ENCODE measurements at regions not wholly inside any gene's neighbourhood (a gene's known extent, or its start where the extent isn't known, plus 50 kb on each side); places are given as distances from the start of the nearest gene placed in this dataset.
A peak's percentile ranks its signal among the peaks of the same experiment; 100 is the strongest.
"Not testable (repeated sequence)": the region's sequence is repeated elsewhere in the genome, so short reads cannot be mapped to it uniquely, and the experiment has no call there.

DNA sequence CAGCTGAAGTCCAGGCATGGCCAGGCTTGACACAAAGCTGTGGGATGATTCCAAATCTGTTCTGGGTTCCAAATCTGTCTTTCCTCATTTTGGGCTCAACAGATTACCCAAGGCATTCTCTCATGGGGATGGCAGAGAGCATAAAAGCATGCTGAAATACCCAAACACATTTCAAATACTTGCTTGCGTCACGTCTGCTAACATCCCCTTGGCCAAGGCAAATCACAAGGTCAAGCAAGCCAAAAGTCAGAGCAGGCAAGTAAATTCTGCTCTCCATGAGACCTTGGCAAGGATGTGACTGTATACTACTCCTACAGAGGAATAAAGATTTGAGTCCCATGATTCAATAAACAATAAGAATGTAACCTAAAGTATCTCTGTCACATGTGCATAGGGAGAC, 306.7 kb downstream of the EPB41L4A start:
- DNase-seq: no peak

DNA sequence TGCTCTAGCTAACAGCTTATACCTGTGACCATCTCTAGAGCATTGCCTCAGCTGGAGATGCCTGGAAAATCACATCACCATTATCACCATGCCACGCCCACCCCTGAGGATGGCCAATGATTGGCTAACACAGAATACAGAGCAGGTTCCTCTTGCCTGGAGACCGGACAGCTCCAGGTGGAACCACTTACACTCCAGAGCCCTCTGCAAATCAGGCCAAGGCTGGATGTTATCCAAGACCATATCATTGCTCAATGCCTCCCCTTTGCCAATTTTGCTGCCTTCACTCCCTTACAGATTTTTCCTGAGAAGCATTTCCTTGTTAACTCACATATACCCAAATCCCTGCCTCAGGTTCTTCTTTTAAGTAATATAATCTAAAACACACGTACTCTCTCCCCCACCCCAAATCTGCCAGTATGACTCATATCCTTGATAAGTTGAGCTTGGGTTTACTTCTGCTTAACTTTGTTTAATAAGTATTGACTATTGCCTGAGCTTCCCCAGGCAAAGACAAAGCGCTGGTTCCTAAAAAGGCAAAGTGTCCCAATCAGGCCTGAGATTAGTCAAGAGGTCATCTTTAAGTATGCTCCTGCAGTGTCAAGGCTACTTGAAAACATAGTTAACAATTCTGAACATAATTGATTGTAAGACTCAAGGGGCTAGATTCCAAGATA, 309.6 kb downstream of the EPB41L4A start:
- peak in 2 of 3 donors; percentile 33 to 57 for DNase-seq

DNA sequence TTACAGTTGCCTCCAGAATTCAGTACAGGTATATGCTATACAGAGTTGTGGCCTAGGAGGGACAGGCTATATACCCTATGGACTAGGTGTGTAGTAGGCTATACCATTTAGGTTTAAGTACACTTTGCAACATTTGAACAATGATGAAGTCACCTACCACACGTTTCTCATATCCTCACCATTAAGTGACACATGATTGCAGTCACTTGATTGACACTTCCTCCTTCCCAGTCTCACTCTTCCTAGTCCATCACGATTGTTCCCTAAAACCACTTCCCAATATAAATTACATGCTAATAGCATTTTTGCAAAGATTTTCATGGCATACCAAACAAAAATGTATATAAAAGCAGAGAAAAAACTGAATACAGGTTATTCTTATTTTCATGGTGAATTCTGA, 312.2 kb downstream of the EPB41L4A start:
- DNase-seq: no peak

DNA sequence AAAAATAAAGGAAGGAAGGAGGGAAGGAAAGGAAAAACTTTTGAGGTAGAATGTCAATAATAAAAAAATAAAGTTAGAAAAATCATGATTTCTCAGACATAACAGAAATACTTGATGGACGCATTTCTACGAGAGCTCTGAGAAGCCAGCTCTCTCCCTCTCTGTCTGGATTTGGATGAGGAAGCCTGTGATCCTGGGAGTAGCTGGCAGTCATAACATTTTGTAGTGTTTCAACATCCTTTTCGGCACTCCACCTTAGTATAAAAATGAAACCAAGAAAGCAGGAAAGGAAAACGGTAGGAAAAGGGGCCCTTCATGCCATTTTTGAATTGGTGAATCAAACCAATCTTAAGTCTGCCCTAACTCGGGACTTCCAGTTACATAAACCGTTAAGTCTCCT, 321.3 kb downstream of the EPB41L4A start:
- DNase-seq: peak in 1 of 3 donors; percentile 24

DNA sequence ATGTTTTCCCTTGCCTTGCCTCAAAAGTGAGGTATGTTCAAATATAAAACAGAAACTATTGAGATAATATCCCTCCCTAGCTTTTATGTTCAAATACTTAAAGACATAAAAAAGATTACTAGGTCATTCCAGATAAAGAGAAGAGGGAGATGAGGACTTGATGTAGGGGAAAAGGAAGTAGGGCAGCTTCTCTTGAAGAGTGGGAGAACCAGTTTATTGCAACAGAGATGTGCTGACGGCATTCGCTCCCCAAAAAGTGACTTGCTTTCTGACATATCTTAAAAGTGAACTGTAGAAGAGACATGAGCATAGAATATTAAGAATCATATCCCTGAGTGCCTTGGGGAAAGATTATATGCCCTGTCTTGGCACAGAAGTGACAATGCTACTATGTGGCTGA, 330.2 kb upstream of the NREP start:
- DNase-seq: no peak

DNA sequence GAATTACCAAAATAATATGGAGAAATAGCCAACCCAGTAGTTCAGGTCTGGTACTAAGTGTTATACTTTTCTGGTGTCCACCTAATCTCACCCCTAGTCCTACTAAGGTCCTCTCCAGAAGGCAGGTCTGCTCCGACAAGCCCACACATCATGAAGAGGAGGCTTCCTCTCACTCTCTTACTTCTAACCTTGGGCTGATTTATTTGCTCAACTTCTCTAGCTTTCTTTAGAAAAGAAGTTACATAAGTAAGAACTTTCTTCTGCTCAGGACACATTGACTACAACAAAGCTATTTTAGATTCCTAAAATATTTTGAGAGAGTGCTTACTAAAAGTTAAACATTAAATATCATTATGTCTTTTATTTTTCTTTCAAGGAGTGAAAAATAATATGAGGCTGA, 329.7 kb upstream of the NREP start:
- DNase-seq: no peak

DNA sequence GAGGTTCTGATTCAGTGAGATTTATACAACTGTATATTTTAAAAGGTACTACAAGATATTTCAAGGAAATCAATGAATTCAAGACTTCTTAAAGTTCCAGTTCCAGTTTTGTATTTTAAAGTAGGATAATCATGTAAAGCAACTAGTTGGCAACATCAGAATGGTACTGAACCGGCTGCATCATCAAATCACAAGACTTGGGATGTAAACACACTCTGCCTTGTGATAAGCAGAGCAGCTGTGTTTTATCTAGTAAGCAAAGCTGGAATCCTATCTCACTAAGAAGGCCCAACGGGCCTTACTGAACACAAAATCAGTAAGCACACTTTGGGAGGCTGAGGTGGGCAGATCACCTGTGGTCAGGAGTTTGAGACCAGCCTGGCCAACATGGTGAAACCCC, 327.2 kb upstream of the NREP start:
- no peak for DNase-seq

DNA sequence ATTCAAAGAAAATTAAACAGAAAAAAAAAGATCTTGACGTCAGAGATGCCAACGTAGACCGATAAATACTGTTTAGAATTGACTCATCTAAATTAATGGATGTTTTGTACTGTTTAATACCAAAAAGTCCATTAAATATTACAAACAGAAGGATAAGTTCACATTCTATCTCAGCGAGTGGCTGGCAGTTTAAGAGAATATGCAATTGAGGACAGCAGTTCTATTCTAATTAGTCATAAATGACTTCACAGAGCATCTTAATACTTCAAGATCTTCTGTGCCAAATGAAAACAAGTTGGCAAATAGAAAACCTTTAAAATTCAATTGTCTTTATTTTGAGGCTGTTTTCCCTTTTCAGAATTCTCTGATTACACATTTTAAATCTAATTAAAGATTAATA, 326.6 kb upstream of the NREP start:
- no peak for DNase-seq

DNA sequence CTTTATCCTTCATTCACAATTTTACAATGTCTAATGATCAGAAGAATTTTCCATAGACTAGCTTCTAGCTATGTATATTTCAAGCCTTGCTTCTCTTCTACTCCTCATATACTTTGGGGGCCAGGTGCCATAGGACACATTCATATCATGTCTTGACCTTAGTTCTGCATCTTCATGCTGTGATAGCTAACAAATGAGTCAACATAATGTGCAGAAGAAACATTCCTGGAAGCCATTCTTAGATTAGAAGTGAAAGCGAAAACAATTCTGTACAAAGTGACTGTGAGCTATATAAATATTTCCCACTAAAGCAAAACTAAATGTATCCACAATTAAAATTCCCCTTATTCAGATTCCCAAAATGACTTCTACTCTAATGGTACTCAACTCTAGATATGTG, 320.2 kb upstream of the NREP start:
- no peak for DNase-seq

DNA sequence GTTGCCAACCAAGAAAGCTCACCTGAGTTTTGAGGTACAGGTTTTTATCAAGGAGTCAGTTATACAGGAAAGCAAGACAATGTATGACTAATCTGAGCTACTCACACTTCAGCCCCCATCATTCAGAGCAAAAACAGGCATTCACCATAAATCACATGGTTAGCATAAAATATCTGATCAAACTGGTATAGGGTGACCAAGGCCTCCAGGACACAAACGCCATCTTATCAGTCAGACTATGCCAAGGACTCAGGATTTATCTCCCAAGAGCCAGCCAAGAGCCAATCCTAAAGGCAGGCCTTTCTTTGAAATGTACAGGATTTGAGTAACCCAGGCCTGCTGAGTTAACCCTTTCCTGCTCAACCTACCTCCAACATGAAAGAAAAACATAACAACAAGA, 313.0 kb upstream of the NREP start:
- DNase-seq: no peak

DNA sequence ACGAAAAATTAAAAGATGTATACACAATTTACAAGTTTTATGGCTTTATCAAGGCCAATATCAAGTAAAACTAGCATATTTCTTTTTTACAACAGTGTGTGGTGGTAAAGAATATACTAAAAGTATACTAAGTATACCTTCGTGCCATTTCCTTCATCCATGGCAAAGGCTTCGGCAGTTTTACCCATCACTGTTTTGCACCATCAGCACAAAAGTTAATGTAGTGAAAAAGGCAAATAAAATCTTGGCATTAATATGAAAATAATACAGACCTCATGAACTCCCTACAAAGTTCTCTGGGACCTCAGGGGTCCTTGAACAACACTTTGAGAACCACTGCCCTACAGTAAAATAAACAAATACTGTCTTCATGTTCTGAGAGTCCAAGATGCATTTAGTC, 312.3 kb upstream of the NREP start:
- DNase-seq: no peak

DNA sequence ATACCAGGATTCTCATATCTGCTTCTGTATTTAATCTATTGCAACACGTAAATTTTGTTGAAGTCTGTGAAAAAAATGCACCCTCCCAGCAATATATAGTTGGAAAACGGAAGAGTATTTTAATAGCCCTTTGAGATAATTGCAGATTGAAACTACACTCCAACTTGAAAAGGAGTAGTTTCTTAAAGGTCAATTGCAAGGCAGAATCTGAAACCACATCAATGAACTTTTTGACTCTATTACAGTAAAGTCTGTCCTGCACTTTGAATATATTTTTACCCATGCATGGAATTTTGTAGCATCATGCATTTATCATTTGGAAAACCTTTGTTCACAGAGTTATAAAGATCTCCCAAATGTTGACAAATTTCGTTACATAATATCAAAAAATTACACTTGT, 311.6 kb upstream of the NREP start:
- no peak for DNase-seq

DNA sequence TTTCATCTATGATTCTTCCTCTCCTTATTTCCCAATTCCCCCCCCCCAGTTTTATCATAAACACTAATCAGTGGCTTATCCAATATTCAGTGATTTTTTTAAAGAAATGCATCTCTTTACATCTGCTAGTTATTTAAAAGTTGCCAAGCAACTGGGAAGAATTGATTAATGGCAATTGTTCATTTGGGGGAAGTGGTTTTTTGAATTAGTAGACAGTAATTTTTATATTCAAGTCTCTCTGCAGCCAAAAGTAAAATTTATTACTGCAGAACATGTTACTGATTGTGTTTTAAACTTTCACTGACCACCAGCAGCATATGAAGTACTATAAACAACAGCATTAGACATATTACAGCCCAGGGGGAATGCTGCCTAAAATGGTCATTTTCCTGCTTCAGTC, 308.8 kb upstream of the NREP start:
- DNase-seq: peak in 2 of 3 donors; percentile 31 to 72

DNA sequence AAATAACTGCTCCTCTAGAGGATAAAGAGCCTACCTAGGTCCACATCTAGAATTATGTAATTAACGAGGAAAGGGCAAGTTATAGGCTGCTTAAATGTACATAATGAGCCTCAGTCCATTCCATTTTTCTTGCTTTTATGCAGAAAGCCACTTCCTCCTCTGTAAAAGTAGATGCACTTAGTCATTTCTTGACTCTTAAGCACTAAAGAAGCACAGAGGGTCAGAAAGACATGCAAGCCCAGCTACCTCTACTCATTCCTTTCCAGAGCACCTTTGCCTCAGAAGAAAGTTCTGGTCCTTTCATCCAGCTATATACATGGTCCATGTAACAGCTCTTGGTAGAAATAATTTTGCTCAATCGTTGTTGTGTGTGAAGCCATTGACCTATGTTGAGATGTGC, 308.0 kb upstream of the NREP start:
- DNase-seq: no peak

DNA sequence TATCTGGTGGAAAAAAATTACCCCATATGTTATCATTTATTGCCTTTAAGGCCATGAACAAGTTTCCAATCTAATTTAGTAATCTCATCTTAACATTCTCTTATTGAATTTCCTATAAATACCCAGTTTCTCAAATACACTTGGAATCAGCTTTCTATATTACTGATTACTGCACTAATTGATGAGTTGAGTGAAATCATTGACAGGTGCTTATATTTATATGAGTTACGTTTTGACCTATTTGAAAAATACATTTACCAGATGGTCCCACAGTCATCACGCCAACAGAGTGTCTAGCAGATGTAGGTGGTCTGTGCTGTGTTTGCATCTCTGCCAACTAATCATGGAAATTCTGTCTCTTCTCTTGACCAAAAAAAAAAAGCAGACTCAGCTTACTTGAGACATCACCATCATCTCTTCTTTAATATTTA, 307.3 kb upstream of the NREP start:
- DNase-seq: peak in 2 of 3 donors; percentile 30 to 75

DNA sequence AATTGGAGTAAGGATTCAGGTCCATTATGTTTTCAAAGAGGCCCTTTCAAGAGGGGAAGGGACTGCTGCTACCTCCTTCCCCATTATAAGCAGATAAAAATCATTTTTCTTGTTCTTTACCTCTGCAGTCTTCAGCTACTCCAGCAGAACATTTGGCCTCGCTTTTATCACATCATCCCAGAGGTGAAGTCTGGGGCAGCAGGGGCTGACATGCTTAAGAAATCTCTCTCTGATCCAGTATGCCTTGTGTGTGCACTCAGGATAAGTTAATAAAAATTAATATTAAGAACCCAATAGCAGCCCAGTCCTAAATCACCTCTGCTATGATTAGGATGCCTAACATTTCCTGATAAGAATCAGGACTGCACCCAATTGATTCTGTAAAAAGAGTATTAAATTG, 306.9 kb upstream of the NREP start:
- DNase-seq: peak in 2 of 3 donors; percentile 13 to 69

DNA sequence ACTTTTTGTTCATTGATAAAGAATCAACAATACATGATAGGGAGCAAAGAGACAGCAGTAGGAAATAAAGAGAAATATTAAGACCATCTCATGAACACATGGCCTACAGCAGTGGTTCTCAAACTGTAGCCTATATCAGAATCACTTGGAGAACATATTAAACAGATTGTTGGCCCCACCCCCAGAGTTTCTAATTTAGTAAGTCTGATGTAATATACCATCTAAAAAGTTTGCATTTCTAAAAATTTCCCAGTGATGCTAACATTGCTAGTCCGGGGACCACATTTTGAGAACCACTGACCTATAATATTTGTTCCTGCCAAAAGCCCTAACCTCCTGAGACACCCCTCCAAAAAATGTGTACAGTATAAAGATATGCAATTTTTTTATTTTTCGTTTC, 306.2 kb upstream of the NREP start:
- DNase-seq: peak in 1 of 3 donors; percentile 21

DNA sequence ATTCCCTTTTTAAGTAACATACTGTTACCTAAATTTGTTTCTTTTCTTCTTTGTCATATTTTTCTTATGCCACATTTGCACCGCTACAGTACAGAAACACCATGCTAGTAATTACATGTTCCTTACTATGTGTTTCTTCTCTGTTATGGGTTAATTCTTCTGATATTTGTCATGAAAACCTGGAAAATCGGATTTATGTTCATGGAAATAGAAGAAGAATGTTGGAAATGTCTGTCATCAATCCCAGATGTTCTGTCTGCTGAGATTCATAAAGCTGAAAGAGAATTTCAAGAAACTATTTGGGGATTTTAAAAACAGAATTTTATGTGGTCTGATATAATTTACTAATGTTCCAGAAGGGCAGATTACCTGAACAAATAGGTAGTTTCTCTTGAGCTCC, 305.2 kb upstream of the NREP start:
- peak in 2 of 3 donors; percentile 14 to 61 for DNase-seq

DNA sequence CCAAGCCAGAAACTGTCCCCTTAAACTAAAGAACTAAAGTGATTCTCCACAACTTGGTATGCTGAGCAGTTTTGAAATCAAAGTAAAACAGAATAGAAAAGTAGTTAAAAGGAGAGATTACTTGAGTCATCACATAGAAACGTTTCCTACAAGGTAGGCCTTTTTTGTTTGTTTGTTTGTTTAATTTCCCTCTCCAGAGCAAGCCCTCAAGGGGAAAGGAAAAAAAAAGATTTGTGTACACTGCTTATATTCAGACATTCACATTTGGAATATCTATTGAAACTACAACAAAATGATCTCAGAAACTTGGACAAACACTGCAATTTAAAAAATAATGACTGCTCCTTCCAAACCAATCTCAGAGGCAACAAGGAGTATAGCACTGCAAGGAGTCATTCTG, 304.7 kb upstream of the NREP start:
- peak in 2 of 3 donors; percentile 41 to 72 for DNase-seq

DNA sequence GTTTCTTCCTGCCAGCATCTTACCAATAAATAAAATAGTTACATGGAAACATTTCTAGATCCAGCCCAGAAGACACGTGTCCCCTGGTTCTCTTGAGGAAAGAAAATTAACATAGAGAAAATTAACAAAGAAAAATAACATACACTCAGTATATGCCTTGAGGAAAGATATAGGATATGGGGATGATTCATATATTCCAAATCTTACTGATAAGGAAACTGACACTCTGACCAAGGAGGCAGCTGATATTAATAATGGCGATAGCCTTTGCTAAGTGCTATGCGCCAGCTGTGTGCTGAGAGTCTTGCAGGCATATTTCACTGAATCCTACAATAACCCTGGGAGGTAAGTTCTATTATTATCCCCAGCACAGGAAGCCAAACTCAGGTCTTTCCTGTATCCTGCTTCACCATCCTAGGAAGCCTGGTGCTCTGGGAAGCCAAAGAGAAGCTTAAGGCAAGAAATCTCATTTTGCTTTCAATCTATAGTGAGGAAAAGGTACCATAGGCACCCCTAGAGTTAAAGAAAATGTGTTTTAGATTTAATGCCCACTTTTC, 302.7 kb upstream of the NREP start:
- no peak for DNase-seq

DNA sequence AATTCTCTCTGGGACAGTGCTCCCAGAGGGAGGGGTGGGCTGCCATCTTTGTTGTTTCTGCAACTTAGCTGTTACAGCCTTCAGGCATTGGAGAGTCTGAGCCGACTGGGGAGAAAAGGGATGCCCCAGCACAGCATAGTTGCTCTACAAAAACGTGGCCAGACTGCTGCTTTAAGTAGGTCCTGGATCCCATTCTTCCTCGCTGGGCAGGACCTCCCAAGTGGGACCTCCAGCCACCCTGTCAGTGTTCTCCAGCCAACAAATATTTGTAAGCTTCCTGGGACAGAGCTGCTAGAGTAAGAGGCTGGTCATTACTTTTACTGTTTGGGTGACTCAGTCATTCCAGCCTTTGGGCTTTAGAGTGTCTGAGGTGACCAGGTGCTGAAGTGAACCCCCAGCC, 292.7 kb upstream of the NREP start:
- DNase-seq: no peak

DNA sequence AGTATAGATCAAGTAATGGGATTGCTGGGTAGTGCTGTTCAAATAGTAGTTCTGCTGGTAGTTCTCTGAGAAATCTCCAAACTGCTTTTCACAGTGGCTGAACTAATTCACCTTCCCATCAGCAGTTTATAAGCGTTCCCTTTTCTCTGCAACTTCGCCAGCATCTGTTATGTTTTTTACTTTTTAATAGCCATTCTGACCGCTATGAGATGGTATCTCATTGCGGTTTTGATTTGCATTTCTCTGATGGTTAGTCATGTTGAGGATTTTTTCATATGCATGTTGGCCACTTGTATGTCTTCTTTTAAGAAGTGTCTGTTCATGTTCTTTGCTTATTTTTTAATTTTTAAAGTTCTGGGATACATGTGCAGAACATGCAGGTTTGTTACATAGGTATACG, 279.2 kb upstream of the NREP start:
- no peak for DNase-seq

DNA sequence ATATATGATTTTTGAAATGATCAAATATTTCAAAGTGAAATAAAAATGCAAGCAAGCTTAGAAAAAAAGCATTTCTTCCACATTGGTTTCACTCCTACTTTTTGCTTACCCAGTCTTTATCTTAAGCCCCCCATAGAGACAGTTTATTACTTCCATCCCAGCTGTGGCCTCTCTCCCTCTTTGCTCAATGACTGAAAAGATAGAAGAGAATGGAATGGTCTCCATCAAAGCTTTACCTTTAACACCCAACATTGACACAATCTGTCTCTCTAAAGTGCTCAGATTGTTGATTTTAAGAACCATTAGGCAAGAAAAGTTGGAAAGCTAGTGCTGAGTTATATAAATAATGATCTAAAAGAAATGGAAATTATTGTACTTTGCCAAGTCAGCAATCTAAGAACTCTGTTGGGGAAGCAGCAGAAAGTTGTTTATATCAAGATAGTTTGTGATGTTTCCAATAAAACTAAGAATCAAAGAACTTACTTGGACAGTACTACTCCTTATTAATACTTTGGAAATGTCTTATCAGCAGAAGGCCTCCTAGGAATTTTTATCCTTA, 277.5 kb upstream of the NREP start:
- DNase-seq: peak in 2 of 3 donors; percentile 47 to 69

DNA sequence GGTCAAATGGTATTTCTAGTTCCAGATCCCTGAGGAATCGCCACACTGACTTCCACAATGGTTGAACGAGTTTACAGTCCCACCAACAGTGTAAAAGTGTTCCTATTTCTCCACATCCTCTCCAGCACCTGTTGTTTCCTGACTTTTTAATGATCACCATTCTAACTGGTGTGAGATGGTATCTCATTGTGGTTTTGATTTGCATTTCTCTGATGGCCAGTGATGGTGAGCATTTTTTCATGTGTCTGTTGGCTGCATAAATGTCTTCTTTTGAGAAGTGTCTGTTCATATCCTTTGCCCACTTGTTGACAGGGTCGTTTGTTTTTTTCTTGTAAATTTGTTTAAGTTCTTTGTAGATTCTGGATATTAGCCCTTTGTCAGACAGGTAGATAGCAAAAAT, 269.9 kb upstream of the NREP start:
- not testable (repeated sequence) for DNase-seq

All from muscle of back (tissue), 3 donors.